WERI-Rb-1 (cell line): ENCODE measurements at regions not wholly inside any gene's neighbourhood (a gene's known extent, or its start where the extent isn't known, plus 50 kb on each side); places are given as distances from the start of the nearest gene placed in this dataset.
A peak's percentile ranks its signal among the peaks of the same experiment; 100 is the strongest.

Experiments
- DNase-seq: peaks from one replicate; pipeline ENCODE4 v3.0.0-alpha.2; 2020
- H3K27ac ChIP-seq: fragments of 250-450 bp; sonication (Bioruptor Pico); 2 replicates; pipeline ENCODE4 v1.5.1; 2020; ENCODE audit warnings: mild to moderate bottlenecking, moderate library complexity
- H3K27me3 ChIP-seq: fragments of 250-450 bp; sonication (Bioruptor Pico); 2 replicates; pipeline ENCODE4 v1.5.1; 2021; ENCODE audit warnings: mild to moderate bottlenecking, low read depth, moderate library complexity; ENCODE audit not compliant: insufficient read depth, severe bottlenecking
- H3K36me3 ChIP-seq: fragments of 250-450 bp; sonication (Bioruptor Pico); 2 replicates; pipeline ENCODE4 v1.5.1; 2020; ENCODE audit warnings: mild to moderate bottlenecking, moderate library complexity
- H3K4me3 ChIP-seq: 2 replicates; pipeline ENCODE4 v1.5.1; 2011; ENCODE audit warnings: low read depth, mild to moderate bottlenecking, control low read depth, low read length
- H3K9me3 ChIP-seq: fragments of 250-450 bp; sonication (Bioruptor Pico); 2 replicates; pipeline ENCODE4 v1.5.1; 2021; ENCODE audit warnings: mild to moderate bottlenecking, moderate library complexity; ENCODE audit not compliant: severe bottlenecking
- TF ChIP-seq, protein P1 (sequence below): IDR thresholded peaks from 2 replicates; pipeline ENCODE4 v1.5.1; 2011; ENCODE audit warnings: low read depth, mild to moderate bottlenecking, control low read depth, inconsistent platforms, low read length

DNA sequence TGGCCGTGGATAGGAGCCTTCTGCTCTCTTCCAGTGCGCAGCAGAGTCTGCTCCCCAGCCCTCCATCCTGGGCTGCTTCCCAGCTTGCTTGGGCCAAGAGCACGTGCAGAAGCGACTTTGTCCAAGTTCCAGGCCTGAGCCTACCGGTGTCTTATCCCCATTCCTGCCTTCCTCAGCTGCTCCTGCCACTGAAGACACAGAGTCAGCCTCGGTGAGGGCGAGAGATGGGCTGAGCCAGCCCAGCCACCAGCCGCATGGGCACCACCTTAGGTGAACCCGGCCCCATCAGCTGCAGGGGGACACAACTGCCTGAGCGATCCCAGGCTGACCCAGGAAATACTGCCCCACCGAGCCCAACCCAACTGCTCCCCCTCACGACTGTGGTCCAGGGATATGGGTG is 847.8 kb downstream of the TBC1D22A start:
- DNase-seq: no peak
- Histone ChIP-seq H3K9me3 (no peaks in the 10 kb centered on the region), H3K27ac (no peak overlapping the region), H3K4me3 (no peak overlapping the region), H3K36me3 (no peaks in the 10 kb centered on the region), H3K27me3 (no peaks in the 10 kb centered on the region)
- TF ChIP-seq, protein P1, sequence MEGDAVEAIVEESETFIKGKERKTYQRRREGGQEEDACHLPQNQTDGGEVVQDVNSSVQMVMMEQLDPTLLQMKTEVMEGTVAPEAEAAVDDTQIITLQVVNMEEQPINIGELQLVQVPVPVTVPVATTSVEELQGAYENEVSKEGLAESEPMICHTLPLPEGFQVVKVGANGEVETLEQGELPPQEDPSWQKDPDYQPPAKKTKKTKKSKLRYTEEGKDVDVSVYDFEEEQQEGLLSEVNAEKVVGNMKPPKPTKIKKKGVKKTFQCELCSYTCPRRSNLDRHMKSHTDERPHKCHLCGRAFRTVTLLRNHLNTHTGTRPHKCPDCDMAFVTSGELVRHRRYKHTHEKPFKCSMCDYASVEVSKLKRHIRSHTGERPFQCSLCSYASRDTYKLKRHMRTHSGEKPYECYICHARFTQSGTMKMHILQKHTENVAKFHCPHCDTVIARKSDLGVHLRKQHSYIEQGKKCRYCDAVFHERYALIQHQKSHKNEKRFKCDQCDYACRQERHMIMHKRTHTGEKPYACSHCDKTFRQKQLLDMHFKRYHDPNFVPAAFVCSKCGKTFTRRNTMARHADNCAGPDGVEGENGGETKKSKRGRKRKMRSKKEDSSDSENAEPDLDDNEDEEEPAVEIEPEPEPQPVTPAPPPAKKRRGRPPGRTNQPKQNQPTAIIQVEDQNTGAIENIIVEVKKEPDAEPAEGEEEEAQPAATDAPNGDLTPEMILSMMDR: no peak

DNA sequence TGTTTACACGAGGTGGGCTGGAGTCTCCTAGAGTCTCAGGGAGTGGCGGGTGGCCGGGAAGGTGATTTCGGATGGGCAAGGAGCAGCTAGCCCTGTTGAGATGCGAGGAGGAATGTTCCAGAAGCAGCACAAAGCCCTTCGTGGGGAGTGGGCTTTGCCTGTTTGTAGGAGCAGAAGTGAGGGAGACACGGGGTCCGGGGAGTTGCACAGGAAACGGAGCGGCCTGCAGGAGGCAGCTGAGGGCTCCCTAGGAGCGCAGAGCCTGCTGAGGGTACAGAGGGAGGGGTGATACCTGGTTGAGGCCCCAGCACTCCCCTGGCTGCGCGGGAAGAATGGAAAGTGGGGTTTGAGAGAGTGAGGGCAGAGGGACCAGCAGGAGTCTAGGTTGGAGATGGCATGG is 847.2 kb downstream of the TBC1D22A start:
- TF ChIP-seq, protein P1: no peak
- no peak for DNase-seq
- H3K27ac ChIP-seq: no peak overlapping the region
- no peaks in the 10 kb centered on the region for H3K27me3 ChIP-seq
- H3K36me3 ChIP-seq: no peaks in the 10 kb centered on the region
- H3K9me3 ChIP-seq: no peaks in the 10 kb centered on the region
- H3K4me3 ChIP-seq: no peak overlapping the region

DNA sequence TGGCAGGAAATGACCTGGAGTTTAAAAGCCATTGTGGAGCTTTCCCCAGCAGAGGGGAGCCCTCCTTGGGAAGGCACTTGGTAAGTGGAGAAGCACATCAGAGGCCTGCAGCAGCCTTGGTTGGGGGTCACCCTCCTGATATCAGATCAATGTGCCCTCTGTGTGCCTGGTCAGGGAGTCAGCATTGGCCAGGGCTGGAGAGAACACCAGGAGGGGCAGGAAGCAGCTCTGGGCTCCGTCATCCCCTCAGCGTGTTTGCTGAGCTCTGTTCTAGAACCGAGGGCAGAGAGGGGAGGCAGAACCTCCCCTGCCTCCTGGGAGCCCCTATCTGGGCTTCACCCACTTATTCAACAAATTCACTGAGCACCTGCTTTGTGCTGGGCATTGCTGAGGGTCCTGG is 846.0 kb downstream of the TBC1D22A start:
- no peak for DNase-seq
- no peaks in the 10 kb centered on the region for H3K36me3 ChIP-seq
- H3K4me3 ChIP-seq: no peak overlapping the region
- TF ChIP-seq, protein P1: no peak
- H3K27ac ChIP-seq: no peak overlapping the region
- no peaks in the 10 kb centered on the region for H3K27me3 ChIP-seq
- H3K9me3 ChIP-seq: no peaks in the 10 kb centered on the region

DNA sequence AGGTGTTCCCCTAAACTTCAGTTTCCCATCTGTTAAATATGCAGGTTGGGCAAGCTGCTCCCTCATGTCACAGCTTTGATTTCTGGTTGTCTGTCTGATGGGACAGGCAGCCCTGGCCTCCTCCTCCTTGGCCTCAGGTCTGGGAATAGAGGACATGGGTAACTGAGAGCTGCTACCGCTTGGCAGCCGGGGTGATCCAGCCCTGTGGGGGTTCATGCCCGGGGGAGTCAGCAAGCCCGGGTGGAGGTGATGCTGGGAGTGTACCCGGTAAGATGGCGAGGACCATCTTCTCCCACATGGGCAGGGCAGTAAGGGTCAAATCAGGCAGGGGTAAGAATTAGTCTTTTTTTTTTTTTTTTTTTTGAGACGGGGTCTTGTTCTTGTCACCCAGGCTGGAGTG is 845.0 kb downstream of the TBC1D22A start:
- no peak for DNase-seq
- no peaks in the 10 kb centered on the region for H3K9me3 ChIP-seq
- H3K27me3 ChIP-seq: no peaks in the 10 kb centered on the region
- TF ChIP-seq, protein P1: no peak
- no peaks in the 10 kb centered on the region for H3K36me3 ChIP-seq
- no peak overlapping the region for H3K4me3 ChIP-seq
- H3K27ac ChIP-seq: no peak overlapping the region

DNA sequence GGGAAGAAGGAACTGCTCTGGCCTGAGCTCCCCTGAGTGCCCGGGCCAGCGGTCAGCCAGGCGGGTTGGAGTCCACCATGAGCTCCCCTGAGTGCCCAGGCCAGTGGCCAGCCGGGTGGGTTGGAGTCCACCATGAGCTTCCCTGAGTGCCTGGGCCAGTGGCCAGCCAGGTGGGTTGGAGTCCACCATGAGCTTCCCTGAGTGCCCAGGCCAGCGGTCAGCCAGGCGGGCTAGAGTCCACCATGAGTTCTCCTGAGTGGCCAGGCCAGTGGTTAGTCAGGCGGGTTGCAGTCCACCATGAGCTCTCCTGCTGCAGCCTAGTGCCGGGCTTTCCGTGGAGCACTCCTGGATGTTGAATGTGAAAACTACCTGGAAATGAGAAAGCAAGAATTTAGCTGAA is 844.0 kb downstream of the TBC1D22A start:
- no peaks in the 10 kb centered on the region for H3K9me3 ChIP-seq
- H3K27ac ChIP-seq: no peak overlapping the region
- no peak overlapping the region for H3K4me3 ChIP-seq
- no peaks in the 10 kb centered on the region for H3K36me3 ChIP-seq
- peak; percentile 1 for DNase-seq
- TF ChIP-seq, protein P1: no peak
- no peaks in the 10 kb centered on the region for H3K27me3 ChIP-seq

DNA sequence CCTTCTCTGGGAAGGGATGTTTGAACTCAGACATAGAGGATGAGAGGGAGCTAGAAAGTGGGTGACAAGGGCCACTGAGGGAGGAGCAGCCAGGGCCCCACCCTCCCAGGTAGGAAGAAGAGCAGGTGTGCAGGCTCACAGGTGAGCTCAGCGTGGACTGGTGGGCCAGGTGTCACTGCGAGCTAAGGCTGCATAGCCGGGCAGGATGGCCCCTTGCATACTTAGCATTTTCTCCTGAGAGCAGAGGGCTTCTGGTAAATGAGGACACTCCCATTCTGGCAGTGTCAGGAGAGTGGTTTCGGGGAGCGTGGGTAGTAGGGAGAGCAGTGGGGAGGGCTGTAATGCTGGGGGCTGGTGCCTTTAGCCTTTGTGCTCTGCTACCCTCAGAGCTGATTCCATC is 843.4 kb downstream of the TBC1D22A start:
- H3K9me3 ChIP-seq: no peaks in the 10 kb centered on the region
- DNase-seq: peak; percentile 1
- H3K4me3 ChIP-seq: no peak overlapping the region
- TF ChIP-seq, protein P1: no peak
- no peaks in the 10 kb centered on the region for H3K27me3 ChIP-seq
- no peaks in the 10 kb centered on the region for H3K36me3 ChIP-seq
- no peak overlapping the region for H3K27ac ChIP-seq
